MM.1S (cell line): ENCODE measurements at regions not wholly inside any gene's neighbourhood (a gene's known extent, or its start where the extent isn't known, plus 50 kb on each side); places are given as distances from the start of the nearest gene placed in this dataset.

Source experiments
- DNase-seq: peaks from one replicate; pipeline ENCODE4 v3.0.0-alpha.2; 2015
- H2AFZ ChIP-seq: fragments of 300-600 bp; sonication (generic); 2 replicates; pipeline ENCODE4 v1.6.0; 2016; ENCODE audit warnings: antibody characterized with exemption, low read length
- H3F3A ChIP-seq: fragments of 300-600 bp; sonication (generic); 2 replicates; pipeline ENCODE4 v1.6.1; 2016; ENCODE audit warnings: mild to moderate bottlenecking, antibody characterized with exemption, low read length, moderate library complexity, mixed read lengths; ENCODE audit not compliant: insufficient read depth
- H3K27ac ChIP-seq: fragments of 300-600 bp; sonication (generic); 2 replicates; pipeline ENCODE4 v1.5.1; 2016; ENCODE audit warnings: mild to moderate bottlenecking, low read length
- H3K27me3 ChIP-seq: fragments of 300-600 bp; sonication (generic); replicated peaks from 2 replicates; pipeline ENCODE4 v1.6.0; 2016; ENCODE audit warnings: low read length; ENCODE audit not compliant: insufficient read depth
- H3K36me3 ChIP-seq: fragments of 300-600 bp; sonication (generic); replicated peaks from 2 replicates; pipeline ENCODE4 v1.6.1; 2016; ENCODE audit warnings: mild to moderate bottlenecking, low read length, mixed read lengths; ENCODE audit not compliant: insufficient read depth
- H3K4me1 ChIP-seq: fragments of 300-600 bp; sonication (generic); 2 replicates; pipeline ENCODE4 v1.6.1; 2016; ENCODE audit warnings: low read length, mixed read lengths
- H3K4me2 ChIP-seq: fragments of 300-600 bp; sonication (generic); 2 replicates; pipeline ENCODE4 v1.6.0; 2016; ENCODE audit warnings: low read depth, low read length
- H3K4me3 ChIP-seq: fragments of 300-600 bp; sonication (generic); 2 replicates; pipeline ENCODE4 v1.5.1; 2016; ENCODE audit warnings: low read length, mixed read lengths
- H3K79me2 ChIP-seq: fragments of 300-600 bp; sonication (generic); 2 replicates; pipeline ENCODE4 v1.6.1; 2016; ENCODE audit warnings: mixed run types, low read length, mixed read lengths
- H3K9ac ChIP-seq: fragments of 300-600 bp; sonication (generic); 2 replicates; pipeline ENCODE4 v1.6.1; 2016; ENCODE audit warnings: low read length, mixed read lengths
- H3K9me2 ChIP-seq: fragments of 300-600 bp; sonication (generic); replicated peaks from 2 replicates; pipeline ENCODE4 v1.6.1; 2016; ENCODE audit warnings: mild to moderate bottlenecking, low read length, mixed read lengths; ENCODE audit not compliant: insufficient read depth
- H3K9me3 ChIP-seq: fragments of 300-600 bp; sonication (generic); replicated peaks from 2 replicates; pipeline ENCODE4 v1.6.1; 2016; ENCODE audit warnings: mild to moderate bottlenecking, low read length, mixed read lengths; ENCODE audit not compliant: insufficient read depth
- H4K20me1 ChIP-seq: fragments of 300-600 bp; sonication (generic); 2 replicates; pipeline ENCODE4 v1.6.1; 2016; ENCODE audit warnings: mild to moderate bottlenecking, low read length, moderate library complexity, mixed read lengths; ENCODE audit not compliant: insufficient read depth
- EZH2 ChIP-seq: fragments of 300-600 bp; sonication (generic); optimal IDR thresholded peaks from 2 replicates; pipeline ENCODE3; 2017; ENCODE audit warnings: low read depth, mild to moderate bottlenecking, antibody characterized with exemption, low read length, mixed read lengths
- EZH2phosphoT487 ChIP-seq: fragments of 300-600 bp; sonication (generic); IDR thresholded peaks from 2 replicates; pipeline ENCODE4 v1.6.1; 2018; ENCODE audit warnings: antibody characterized with exemption, low read length
- TF ChIP-seq, protein P1 (sequence below): fragments of 300-600 bp; sonication (generic); IDR thresholded peaks from 2 replicates; pipeline ENCODE4 v1.5.1; 2016; ENCODE audit warnings: antibody characterized with exemption, low read length, mixed read lengths

DNA sequence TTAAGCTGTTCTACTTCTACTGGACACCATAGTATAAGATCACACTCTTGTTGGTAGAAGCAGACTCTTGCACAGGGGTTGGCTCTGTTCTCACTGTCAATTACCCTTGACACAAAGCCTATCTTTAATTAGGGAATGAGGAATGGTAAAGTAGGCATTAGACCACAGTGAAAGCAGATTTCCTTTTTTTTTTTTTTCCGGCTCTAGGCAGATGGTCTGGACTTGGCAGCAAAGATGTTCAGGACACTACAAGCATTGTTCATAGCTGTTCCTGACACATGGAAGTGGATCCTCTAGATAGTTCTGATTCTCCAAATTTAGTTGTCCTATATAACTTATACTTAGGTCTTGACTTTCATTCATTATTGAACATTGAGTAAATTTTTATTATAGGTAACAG is 672.2 kb upstream of the CELF4 start:
- H3K79me2 ChIP-seq, result no peaks in the 10 kb centered on the region
- H3K27ac ChIP-seq, result no peak overlapping the region
- no peaks in the 10 kb centered on the region for H3K4me1 ChIP-seq
- no peaks in the 10 kb centered on the region for H3K27me3 ChIP-seq
- no peak overlapping the region for H3K4me3 ChIP-seq
- TF ChIP-seq EZH2phosphoT487, result no peak
- TF ChIP-seq EZH2, result no peak
- TF ChIP-seq, protein P1, sequence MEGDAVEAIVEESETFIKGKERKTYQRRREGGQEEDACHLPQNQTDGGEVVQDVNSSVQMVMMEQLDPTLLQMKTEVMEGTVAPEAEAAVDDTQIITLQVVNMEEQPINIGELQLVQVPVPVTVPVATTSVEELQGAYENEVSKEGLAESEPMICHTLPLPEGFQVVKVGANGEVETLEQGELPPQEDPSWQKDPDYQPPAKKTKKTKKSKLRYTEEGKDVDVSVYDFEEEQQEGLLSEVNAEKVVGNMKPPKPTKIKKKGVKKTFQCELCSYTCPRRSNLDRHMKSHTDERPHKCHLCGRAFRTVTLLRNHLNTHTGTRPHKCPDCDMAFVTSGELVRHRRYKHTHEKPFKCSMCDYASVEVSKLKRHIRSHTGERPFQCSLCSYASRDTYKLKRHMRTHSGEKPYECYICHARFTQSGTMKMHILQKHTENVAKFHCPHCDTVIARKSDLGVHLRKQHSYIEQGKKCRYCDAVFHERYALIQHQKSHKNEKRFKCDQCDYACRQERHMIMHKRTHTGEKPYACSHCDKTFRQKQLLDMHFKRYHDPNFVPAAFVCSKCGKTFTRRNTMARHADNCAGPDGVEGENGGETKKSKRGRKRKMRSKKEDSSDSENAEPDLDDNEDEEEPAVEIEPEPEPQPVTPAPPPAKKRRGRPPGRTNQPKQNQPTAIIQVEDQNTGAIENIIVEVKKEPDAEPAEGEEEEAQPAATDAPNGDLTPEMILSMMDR, result no peak
- H2AFZ ChIP-seq, result no peak overlapping the region
- no peak overlapping the region for H3K4me2 ChIP-seq
- no peaks in the 10 kb centered on the region for H3K9me3 ChIP-seq
- no peaks in the 10 kb centered on the region for H3F3A ChIP-seq
- no peak for DNase-seq
- H4K20me1 ChIP-seq, result no peaks in the 10 kb centered on the region
- no peaks in the 10 kb centered on the region for H3K9me2 ChIP-seq
- no peaks in the 10 kb centered on the region for H3K36me3 ChIP-seq
- H3K9ac ChIP-seq, result no peak overlapping the region

DNA sequence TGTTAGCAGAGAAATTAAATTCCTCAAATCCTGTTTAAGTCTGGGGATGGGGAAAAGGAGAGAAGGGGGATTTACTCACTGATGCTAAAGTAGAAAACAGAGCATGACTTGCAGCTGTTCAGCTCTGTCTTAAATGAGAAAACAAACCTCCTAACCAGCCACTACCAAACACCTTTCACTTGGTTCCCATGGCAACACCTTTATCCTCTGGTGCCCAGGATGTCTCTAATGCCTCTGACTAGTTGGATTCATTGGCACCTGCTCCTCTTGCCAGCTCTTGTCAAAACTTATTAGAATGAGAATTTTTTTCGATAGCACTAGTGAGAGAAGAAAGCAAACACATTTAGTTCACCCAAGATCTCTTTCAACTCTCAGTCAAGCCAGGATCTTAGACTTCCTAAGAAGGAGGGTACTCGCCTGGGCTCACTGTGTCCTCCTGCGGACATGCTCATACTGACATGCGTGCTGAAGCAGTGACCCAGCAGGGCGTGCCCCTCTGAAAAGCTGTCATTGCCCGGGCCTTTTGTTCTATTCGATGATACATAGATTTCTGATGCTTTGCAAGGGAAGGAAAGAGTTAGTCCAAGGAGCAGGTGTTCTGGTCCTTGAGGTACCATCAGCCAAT is 656.0 kb upstream of the CELF4 start:
- no peaks in the 10 kb centered on the region for H3K9me2 ChIP-seq
- 0 out of 2 replicates have a peak, but pooled peaks cover 2% of the 10 kb centered on the region for H3K4me1 ChIP-seq
- no peak overlapping the region for H3K4me2 ChIP-seq
- H3K27me3 ChIP-seq, result no peaks in the 10 kb centered on the region
- TF ChIP-seq EZH2phosphoT487 (no peak), EZH2 (no peak)
- TF ChIP-seq, protein P1, result no peak
- H4K20me1 ChIP-seq, result no peaks in the 10 kb centered on the region
- no peaks in the 10 kb centered on the region for H3F3A ChIP-seq
- no peak overlapping the region for H2AFZ ChIP-seq
- H3K9ac ChIP-seq, result no peak overlapping the region
- no peaks in the 10 kb centered on the region for H3K36me3 ChIP-seq
- H3K4me3 ChIP-seq, result no peak overlapping the region
- no peaks in the 10 kb centered on the region for H3K79me2 ChIP-seq
- no peak for DNase-seq
- H3K27ac ChIP-seq, result no peak overlapping the region
- no peaks in the 10 kb centered on the region for H3K9me3 ChIP-seq

GRCh38 chr18:38198956-38199355 is 633.4 kb upstream of the CELF4 start:
- TF ChIP-seq EZH2 (no peak), EZH2phosphoT487 (no peak)
- TF ChIP-seq, protein P1, result no peak
- H4K20me1 ChIP-seq, result no peaks in the 10 kb centered on the region
- no peaks in the 10 kb centered on the region for H3K79me2 ChIP-seq
- no peak for DNase-seq
- H3K36me3 ChIP-seq, result no peaks in the 10 kb centered on the region
- no peak overlapping the region for H3K27ac ChIP-seq
- H3K4me1 ChIP-seq, result no peaks in the 10 kb centered on the region
- H3K9me2 ChIP-seq, result no peaks in the 10 kb centered on the region
- no peak overlapping the region for H3K4me3 ChIP-seq
- no peaks in the 10 kb centered on the region for H3K9me3 ChIP-seq
- no peak overlapping the region for H2AFZ ChIP-seq
- no peak overlapping the region for H3K4me2 ChIP-seq
- no peaks in the 10 kb centered on the region for H3F3A ChIP-seq
- H3K9ac ChIP-seq, result no peak overlapping the region
- no peaks in the 10 kb centered on the region for H3K27me3 ChIP-seq
